K562 (cell line): ENCODE measurements at regions not wholly inside any gene's neighbourhood (a gene's known extent, or its start where the extent isn't known, plus 50 kb on each side); places are given as distances from the start of the nearest gene placed in this dataset.
A peak's percentile ranks its signal among the peaks of the same experiment; 100 is the strongest.

Experiments
- BCOR ChIP-seq: fragments of 450-650 bp; IDR thresholded peaks from 2 replicates; pipeline ENCODE4 v1.6.1; 2016
- DEAF1 ChIP-seq: fragments of 450-650 bp; formaldehyde crosslinking; IDR thresholded peaks from 2 replicates; pipeline ENCODE4 v1.4.0; 2020; ENCODE audit warnings: mild to moderate bottlenecking, moderate library complexity
- DIDO1 ChIP-seq: fragments of 450-650 bp; IDR thresholded peaks from 2 replicates; pipeline ENCODE4 v1.6.1; 2016; ENCODE audit warnings: low read depth, missing biosample characterization, missing genetic modification characterization
- DNMT1 ChIP-seq: fragments of 450-650 bp; IDR thresholded peaks from 2 replicates; pipeline ENCODE4 v1.6.1; 2016; ENCODE audit warnings: antibody characterized with exemption, mild to moderate bottlenecking
- EP300 ChIP-seq: IDR thresholded peaks from 2 replicates; pipeline ENCODE4 v1.6.1; 2012; ENCODE audit warnings: low read length, improper control_type of control experiment
- IRF2 ChIP-seq: sonication (generic); formaldehyde crosslinking; IDR thresholded peaks from 2 replicates; pipeline ENCODE4 v1.8.1; 2022; ENCODE audit warnings: mild to moderate bottlenecking, missing genetic modification reagents
- MIER1 ChIP-seq: fragments of 450-650 bp; IDR thresholded peaks from 2 replicates; pipeline ENCODE4 v1.6.1; 2016; ENCODE audit warnings: antibody characterized with exemption, mild to moderate bottlenecking, low read depth
- MYNN ChIP-seq, 2 experiments: sonication (generic); formaldehyde crosslinking in 1 of 2; IDR thresholded peaks; 2 replicates each; pipeline versions ENCODE4 v1.5.0 to v1.6.1; 2016 to 2020; ENCODE audit warnings: antibody characterized with exemption in 1 of 2, missing genetic modification reagents in 1 of 2
- NELFE ChIP-seq: IDR thresholded peaks from 2 replicates; pipeline ENCODE4 v1.6.1; 2011; ENCODE audit warnings: mild to moderate bottlenecking; ENCODE audit not compliant: insufficient read depth, insufficient read length
- NFATC3 ChIP-seq: fragments of 450-650 bp; IDR thresholded peaks from 2 replicates; pipeline ENCODE4 v1.6.1; 2017; ENCODE audit warnings: mild to moderate bottlenecking
- PATZ1 ChIP-seq: fragments of 250-450 bp; sonication (Bioruptor Pico); IDR thresholded peaks from 2 replicates; pipeline ENCODE4 v1.5.0; 2020; ENCODE audit warnings: mild to moderate bottlenecking, borderline replicate concordance
- RBM22 ChIP-seq: fragments of 200-400 bp; formaldehyde crosslinking; IDR thresholded peaks from 2 replicates; pipeline ENCODE4 v1.6.1; 2018; ENCODE audit warnings: low read length, low read depth; ENCODE audit not compliant: poor library complexity, severe bottlenecking
- TCF15 ChIP-seq: fragments of 250-450 bp; sonication (Bioruptor Pico); IDR thresholded peaks from 2 replicates; pipeline ENCODE4 v1.8.0; 2022; ENCODE audit warnings: moderate library complexity, mild to moderate bottlenecking, inconsistent platforms
- THRB ChIP-seq: fragments of 450-650 bp; formaldehyde crosslinking; conservative IDR thresholded peaks from 2 replicates; pipeline ENCODE4 v1.4.0; 2022; ENCODE audit warnings: mild to moderate bottlenecking, missing genetic modification characterization
- ZNF589 ChIP-seq: fragments of 200-800 bp; sonication (Bioruptor generic); IDR thresholded peaks from 2 replicates; pipeline ENCODE4 v1.6.1; 2016; ENCODE audit warnings: low read depth, missing genetic modification characterization, missing compliant biosample characterization
- ZNF75A ChIP-seq: fragments of 450-650 bp; formaldehyde crosslinking; IDR thresholded peaks from 2 replicates; pipeline ENCODE4 v1.4.0; 2020; ENCODE audit warnings: mild to moderate bottlenecking
- TF ChIP-seq, protein P1 (sequence below): IDR thresholded peaks from 2 replicates; pipeline ENCODE4 v1.6.1; 2012; ENCODE audit warnings: low read depth, low read length, improper control_type of control experiment, borderline replicate concordance
- TF ChIP-seq, protein P2 (sequence below): fragments of 250-450 bp; sonication (Bioruptor Pico); IDR thresholded peaks from 2 replicates; pipeline ENCODE4 v1.4.0; 2020; ENCODE audit warnings: mild to moderate bottlenecking, moderate library complexity

GRCh38 chr3:193910886-193911738, 224.8 kb upstream of the HES1 start (continued):
- no peak for TF ChIP-seq RBM22
- TF ChIP-seq DEAF1 (CRISPR knock-in tag) = no peak
- TF ChIP-seq ZNF589 (CRISPR knock-in tag) = no peak
- TF ChIP-seq MYNN (IDR thresholded peaks at IDR 0.05) = peak; percentile 76; the same call in 1 of the 2 replicates
- no peak for TF ChIP-seq MYNN (CRISPR knock-in tag; IDR thresholded peaks at IDR 0.05)
- TF ChIP-seq EP300 = peak; percentile 97
- no peak for TF ChIP-seq THRB (CRISPR knock-in tag)
- TF ChIP-seq IRF2 (CRISPR knock-in tag) = no peak
- TF ChIP-seq, protein P1, sequence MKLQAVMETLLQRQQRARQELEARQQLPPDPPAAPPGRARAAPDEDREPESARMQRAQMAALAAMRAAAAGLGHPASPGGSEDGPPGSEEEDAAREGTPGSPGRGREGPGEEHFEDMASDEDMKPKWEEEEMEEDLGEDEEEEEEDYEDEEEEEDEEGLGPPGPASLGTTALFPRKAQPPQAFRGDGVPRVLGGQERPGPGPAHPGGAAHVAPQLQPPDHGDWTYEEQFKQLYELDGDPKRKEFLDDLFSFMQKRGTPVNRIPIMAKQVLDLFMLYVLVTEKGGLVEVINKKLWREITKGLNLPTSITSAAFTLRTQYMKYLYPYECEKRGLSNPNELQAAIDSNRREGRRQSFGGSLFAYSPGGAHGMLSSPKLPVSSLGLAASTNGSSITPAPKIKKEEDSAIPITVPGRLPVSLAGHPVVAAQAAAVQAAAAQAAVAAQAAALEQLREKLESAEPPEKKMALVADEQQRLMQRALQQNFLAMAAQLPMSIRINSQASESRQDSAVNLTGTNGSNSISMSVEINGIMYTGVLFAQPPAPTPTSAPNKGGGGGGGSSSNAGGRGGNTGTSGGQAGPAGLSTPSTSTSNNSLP = 0 out of 2 replicates have a peak, but pooled peaks have one; percentile 65
- no peak; the same call in 1 of the 2 replicates for TF ChIP-seq ZNF75A (CRISPR knock-in tag)
- no peak for TF ChIP-seq DNMT1
- no peak for TF ChIP-seq NELFE
- TF ChIP-seq MIER1 = peak; percentile 27; the same call in 1 of the 2 replicates
- TF ChIP-seq TCF15 = no peak
- peak; percentile 35; the same call in 1 of the 2 replicates for TF ChIP-seq BCOR
- no peak for TF ChIP-seq PATZ1
- TF ChIP-seq NFATC3 = no peak
- TF ChIP-seq, protein P2, sequence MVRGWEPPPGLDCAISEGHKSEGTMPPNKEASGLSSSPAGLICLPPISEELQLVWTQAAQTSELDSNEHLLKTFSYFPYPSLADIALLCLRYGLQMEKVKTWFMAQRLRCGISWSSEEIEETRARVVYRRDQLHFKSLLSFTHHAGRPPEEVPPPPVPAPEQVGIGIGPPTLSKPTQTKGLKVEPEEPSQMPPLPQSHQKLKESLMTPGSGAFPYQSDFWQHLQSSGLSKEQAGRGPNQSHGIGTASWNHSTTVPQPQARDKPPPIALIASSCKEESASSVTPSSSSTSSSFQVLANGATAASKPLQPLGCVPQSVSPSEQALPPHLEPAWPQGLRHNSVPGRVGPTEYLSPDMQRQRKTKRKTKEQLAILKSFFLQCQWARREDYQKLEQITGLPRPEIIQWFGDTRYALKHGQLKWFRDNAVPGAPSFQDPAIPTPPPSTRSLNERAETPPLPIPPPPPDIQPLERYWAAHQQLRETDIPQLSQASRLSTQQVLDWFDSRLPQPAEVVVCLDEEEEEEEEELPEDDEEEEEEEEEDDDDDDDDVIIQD (CRISPR knock-in tag) = no peak
- no peak for TF ChIP-seq DIDO1 (tag)
